NB4 (cell line): ENCODE measurements at regions not wholly inside any gene's neighbourhood (a gene's known extent, or its start where the extent isn't known, plus 50 kb on each side); places are given as distances from the start of the nearest gene placed in this dataset.

Experiments
- DNase-seq: peaks from one replicate; pipeline ENCODE4 v3.0.0; 2010; ENCODE audit warnings: low read depth
- H3K4me3 ChIP-seq: one replicate; pipeline ENCODE4 v1.5.1; 2011; ENCODE audit warnings: mild to moderate bottlenecking, low read depth, low read length, moderate library complexity
- CTCF ChIP-seq: IDR thresholded peaks from one replicate; pipeline ENCODE4 v1.5.1; 2012; ENCODE audit warnings: low read depth, low read length
- MAX ChIP-seq: IDR thresholded peaks from 2 replicates; pipeline ENCODE4 v1.6.1; 2011; ENCODE audit warnings: low read depth, low read length
- MYC ChIP-seq: IDR thresholded peaks from 2 replicates; pipeline ENCODE4 v1.6.1; 2011; ENCODE audit warnings: low read depth, low read length
- POLR2A ChIP-seq: IDR thresholded peaks from 2 replicates; pipeline ENCODE4 v1.6.1; 2011; ENCODE audit warnings: mild to moderate bottlenecking; ENCODE audit not compliant: insufficient read length; ENCODE audit errors: extremely low read depth

- no peak for TF ChIP-seq POLR2A
- no peak for TF ChIP-seq MYC
- no peak for TF ChIP-seq MAX
- TF ChIP-seq CTCF, result no peak
- no peak overlapping the region for H3K4me3 ChIP-seq
- DNase-seq, result no peak
Observed at GRCh38 chr9:95382433-95382832, 64.9 kb upstream of the FANCC start.

GRCh38 chr9:95381221-95381620 lies 63.7 kb upstream of the FANCC start:
- no peak for TF ChIP-seq CTCF
- TF ChIP-seq POLR2A, result no peak
- H3K4me3 ChIP-seq, result no peak overlapping the region
- DNase-seq, result peak; percentile 57

GRCh38 chr9:95379630-95380029 lies 62.1 kb upstream of the FANCC start:
- no peak overlapping the region for H3K4me3 ChIP-seq
- no peak for TF ChIP-seq MAX
- TF ChIP-seq MYC, result no peak
- TF ChIP-seq CTCF, result no peak
- peak; percentile 32 for DNase-seq

GRCh38 chr9:95373782-95374487 lies 56.4 kb upstream of the FANCC start:
- DNase-seq, result no peak
- TF ChIP-seq CTCF (no peak), MYC (no peak), POLR2A (no peak), MAX (no peak)
- no peak overlapping the region for H3K4me3 ChIP-seq

- no peak for TF ChIP-seq MAX
- H3K4me3 ChIP-seq, result no peak overlapping the region
- DNase-seq, result no peak
Observed at GRCh38 chr9:95373069-95373681, 55.7 kb upstream of the FANCC start.

GRCh38 chr9:95370064-95370463 lies 52.6 kb upstream of the FANCC start:
- no peak for DNase-seq
- H3K4me3 ChIP-seq, result no peak overlapping the region
- TF ChIP-seq CTCF (no peak), MYC (no peak), MAX (no peak), POLR2A (no peak)
